Psoas muscle (tissue), 7 donors: ENCODE measurements at regions not wholly inside any gene's neighbourhood (a gene's known extent, or its start where the extent isn't known, plus 50 kb on each side); places are given as distances from the start of the nearest gene placed in this dataset.

Experiments
- ATAC-seq, 4 donors: fragments of 200-7000 bp; cut with Tn5 transposase; one replicate each; pipeline ENCODE4 v1.9.1; 2020; ENCODE audit warnings: moderate library complexity in 3 of 4, mild to moderate bottlenecking in 2 of 4
- DNase-seq, 2 donors: peaks; one replicate each; pipeline ENCODE4 v3.0.0-alpha.2; 2020
- H3K27ac ChIP-seq: fragments of 200-600 bp; one replicate; pipeline ENCODE4 v1.8.0; 2022
- H3K27me3 ChIP-seq, 3 donors: fragments of 200-600 bp in 1 of 3; one replicate each; pipeline versions ENCODE4 v1.6.1 to v1.8.0; 2013 to 2022; ENCODE audit warnings: low read length in 2 of 3, mild to moderate bottlenecking in 2 of 3, moderate library complexity in 1 of 3; ENCODE audit not compliant: insufficient read depth in 3 of 3
- H3K36me3 ChIP-seq, 2 donors: fragments of 200-600 bp in 1 of 2; one replicate each; pipeline versions ENCODE4 v1.6.1 to v1.8.0; 2013 to 2022; ENCODE audit warnings: low read depth in 1 of 2, mild to moderate bottlenecking in 1 of 2, moderate library complexity in 1 of 2; ENCODE audit not compliant: insufficient read depth in 1 of 2
- H3K4me1 ChIP-seq: fragments of 200-600 bp; one replicate; pipeline ENCODE4 v1.8.0; 2022
- H3K4me3 ChIP-seq: fragments of 200-600 bp; one replicate; pipeline ENCODE4 v1.8.0; 2022; ENCODE audit warnings: mild to moderate bottlenecking
- H3K9me3 ChIP-seq: fragments of 200-600 bp; one replicate; pipeline ENCODE4 v1.8.0; 2022
- CTCF ChIP-seq: fragments of 200-600 bp; IDR thresholded peaks from one replicate; pipeline ENCODE4 v1.8.0; 2022; ENCODE audit warnings: antibody characterized with exemption
- WGBS, 3 donors: extraction: QIAGEN DNeasy Blood & Tissue Kit; methylation state at CpG; one replicate each; pipeline versions ENCODE4 v1.1.6 to v1.1.7; 2013; 5-methylcytosine and 5-hydroxymethylcytosine counted together
- intact Hi-C, 2 donors: fragments of 100-400 bp; cut with DNase I; formaldehyde crosslinking; loops; one replicate each; pipeline versions ENCODE4 v1.11.0 to v1.14.2; 2022
- donor health status: healthy with polysubstance abuse.
- donor health status: DM: no; HTN: no; CAD: no; lungs with moderate emphysema.
- donor health status: Bipolar disorder and iron deficiency.
- donor health status: healthy.
- donor health status: DM: yes; HTN: yes; CAD: no.
- donor health status: DM: no; HTN: no; CAD: no.
- donor health status: DM: yes; HTN: yes; CAD: no.

GRCh38 chr18:61248589-61248988 is 84.6 kb upstream of the CDH20 start:
- Histone ChIP-seq H3K36me3 (no peaks in the 10 kb centered on the region), H3K4me1 (no peaks in the 10 kb centered on the region), H3K27me3 (no peaks in the 10 kb centered on the region), H3K27ac (no peak overlapping the region), H3K4me3 (no peak overlapping the region), H3K9me3 (no peaks in the 10 kb centered on the region)
- no peak for DNase-seq
- no peak for ATAC-seq
- intact Hi-C loops, result no loop called here
- TF ChIP-seq CTCF, result no peak
- 63 to 73% (median 71%) methylated on average over 3 of the region's 3 CpGs for WGBS, 3 donors

- no peak for DNase-seq
- no peaks in the 10 kb centered on the region for H3K4me1 ChIP-seq
- no peaks in the 10 kb centered on the region for H3K27me3 ChIP-seq
- H3K27ac ChIP-seq, result no peak overlapping the region
- H3K9me3 ChIP-seq, result no peaks in the 10 kb centered on the region
- intact Hi-C loops, result no loop called here
- no peak for ATAC-seq
- H3K36me3 ChIP-seq, result no peaks in the 10 kb centered on the region
- 88 to 92% (median 90%) methylated on average over 5 of the region's 5 CpGs for WGBS, 3 donors
- H3K4me3 ChIP-seq, result no peak overlapping the region
- TF ChIP-seq CTCF, result no peak
These were observed 76.9 kb upstream of the CDH20 start for GRCh38 chr18:61256291-61256690.

- intact Hi-C loops, result no loop called here
- WGBS, 3 donors, result 83 to 90% (median 89%) methylated on average over 2 of the region's 2 CpGs
- no peaks in the 10 kb centered on the region for H3K4me1 ChIP-seq
- no peak overlapping the region for H3K27ac ChIP-seq
- H3K9me3 ChIP-seq, result no peaks in the 10 kb centered on the region
- no peaks in the 10 kb centered on the region for H3K27me3 ChIP-seq
- no peak overlapping the region for H3K4me3 ChIP-seq
- TF ChIP-seq CTCF, result no peak
- DNase-seq (no peak), ATAC-seq (no peak)
- H3K36me3 ChIP-seq, result no peaks in the 10 kb centered on the region
These were observed 71.4 kb upstream of the CDH20 start for GRCh38 chr18:61261870-61262269.

GRCh38 chr18:61272793-61273192 is 60.4 kb upstream of the CDH20 start:
- intact Hi-C loops, result no loop called here
- Histone ChIP-seq H3K27me3 (no peaks in the 10 kb centered on the region), H3K9me3 (no peaks in the 10 kb centered on the region), H3K36me3 (no peaks in the 10 kb centered on the region), H3K4me1 (no peaks in the 10 kb centered on the region), H3K4me3 (no peak overlapping the region), H3K27ac (no peak overlapping the region)
- WGBS, 3 donors, result 82 to 97% (median 85%) methylated on average over 2 of the region's 2 CpGs
- TF ChIP-seq CTCF, result no peak
- DNase-seq, result no peak
- ATAC-seq, result no peak

GRCh38 chr18:61273533-61273932 is 59.7 kb upstream of the CDH20 start:
- Histone ChIP-seq H3K27me3 (no peaks in the 10 kb centered on the region), H3K4me3 (no peak overlapping the region), H3K4me1 (no peaks in the 10 kb centered on the region), H3K9me3 (no peaks in the 10 kb centered on the region), H3K27ac (no peak overlapping the region), H3K36me3 (no peaks in the 10 kb centered on the region)
- intact Hi-C loops, result no loop called here
- ATAC-seq, result no peak
- no peak for TF ChIP-seq CTCF
- DNase-seq, result no peak
- 88 to 90% (median 88%) methylated on average over 3 of the region's 3 CpGs for WGBS, 3 donors
